Nephron progenitor cell (in vitro differentiated cells): ENCODE measurements at regions not wholly inside any gene's neighbourhood (a gene's known extent, or its start where the extent isn't known, plus 50 kb on each side); places are given as distances from the start of the nearest gene placed in this dataset.
A peak's percentile ranks its signal among the peaks of the same experiment; 100 is the strongest.

Source experiments
- DNase-seq: peaks from one replicate; pipeline ENCODE4 v3.0.0; 2021
- H3K27ac Mint-ChIP-seq: 2 replicates; pipeline ENCODE4 v1.8.0; 2021; ENCODE audit warnings: mild to moderate bottlenecking, moderate library complexity, mixed read lengths
- H3K27me3 Mint-ChIP-seq: 2 replicates; pipeline ENCODE4 v1.8.0; 2021; ENCODE audit warnings: mild to moderate bottlenecking, low read depth, mixed read lengths; ENCODE audit not compliant: poor library complexity
- H3K36me3 Mint-ChIP-seq: 2 replicates; pipeline ENCODE4 v1.8.0; 2021; ENCODE audit warnings: low read depth, mixed read lengths
- H3K4me1 Mint-ChIP-seq: 2 replicates; pipeline ENCODE4 v1.8.0; 2021; ENCODE audit warnings: mixed read lengths
- H3K4me3 Mint-ChIP-seq: 2 replicates; pipeline ENCODE4 v1.8.0; 2021; ENCODE audit warnings: mild to moderate bottlenecking, moderate library complexity, mixed read lengths
- H3K9me3 Mint-ChIP-seq: 2 replicates; pipeline ENCODE4 v1.8.0; 2021; ENCODE audit warnings: mild to moderate bottlenecking, moderate library complexity, mixed read lengths
- CTCF ChIP-seq: fragments of 200-600 bp; sonication (generic); IDR thresholded peaks from 2 replicates; pipeline ENCODE4 v1.5.0; 2021; ENCODE audit warnings: antibody characterized with exemption

- Mint-ChIP-seq H3K27me3 (no peaks in the 10 kb centered on the region), H3K4me1 (no peaks in the 10 kb centered on the region), H3K36me3 (no peaks in the 10 kb centered on the region), H3K27ac (no peak overlapping the region), H3K9me3 (no peaks in the 10 kb centered on the region), H3K4me3 (no peak overlapping the region)
- DNase-seq = no peak
- TF ChIP-seq CTCF = no peak
Measured at GRCh38 chr1:101509370-101509769, 272.6 kb downstream of the S1PR1 start.

GRCh38 chr1:101511202-101511891 lies 274.5 kb downstream of the S1PR1 start:
- H3K4me1 Mint-ChIP-seq = no peaks in the 10 kb centered on the region
- no peak overlapping the region for H3K4me3 Mint-ChIP-seq
- no peak overlapping the region for H3K27ac Mint-ChIP-seq

GRCh38 chr1:101520302-101520701 lies 283.5 kb downstream of the S1PR1 start:
- Mint-ChIP-seq H3K27me3 (no peaks in the 10 kb centered on the region), H3K36me3 (no peaks in the 10 kb centered on the region), H3K9me3 (peaks cover 2% of the 10 kb centered on the region), H3K4me3 (no peak overlapping the region), H3K27ac (no peak overlapping the region), H3K4me1 (no peaks in the 10 kb centered on the region)
- peak; percentile 29 for DNase-seq
- peak; percentile 85 for TF ChIP-seq CTCF

More at GRCh38 chr1:101511202-101511891, 274.5 kb downstream of the S1PR1 start:
- DNase-seq = no peak
- peaks cover 4% of the 10 kb centered on the region for H3K9me3 Mint-ChIP-seq
- TF ChIP-seq CTCF = no peak
- no peaks in the 10 kb centered on the region for H3K36me3 Mint-ChIP-seq
- no peaks in the 10 kb centered on the region for H3K27me3 Mint-ChIP-seq

- no peak for DNase-seq
- Mint-ChIP-seq H3K4me3 (no peak overlapping the region), H3K4me1 (peaks cover 7% of the 10 kb centered on the region), H3K27ac (no peak overlapping the region), H3K36me3 (no peaks in the 10 kb centered on the region), H3K9me3 (no peaks in the 10 kb centered on the region), H3K27me3 (no peaks in the 10 kb centered on the region)
- no peak for TF ChIP-seq CTCF
Measured at GRCh38 chr1:101522486-101522885, 285.7 kb downstream of the S1PR1 start.

- peaks cover 4% of the 10 kb centered on the region for H3K27me3 Mint-ChIP-seq
- H3K9me3 Mint-ChIP-seq = no peaks in the 10 kb centered on the region
- TF ChIP-seq CTCF = no peak
- H3K4me3 Mint-ChIP-seq = no peak overlapping the region
- no peak for DNase-seq
- peaks cover 7% of the 10 kb centered on the region for H3K4me1 Mint-ChIP-seq
- H3K27ac Mint-ChIP-seq = no peak overlapping the region
- H3K36me3 Mint-ChIP-seq = no peaks in the 10 kb centered on the region
Measured at GRCh38 chr1:101526813-101527212, 290.0 kb downstream of the S1PR1 start.

GRCh38 chr1:101532377-101532776 lies 295.6 kb downstream of the S1PR1 start:
- TF ChIP-seq CTCF = no peak
- H3K4me1 Mint-ChIP-seq = no peaks in the 10 kb centered on the region
- H3K27ac Mint-ChIP-seq = no peak overlapping the region
- H3K4me3 Mint-ChIP-seq = no peak overlapping the region
- no peaks in the 10 kb centered on the region for H3K9me3 Mint-ChIP-seq
- H3K27me3 Mint-ChIP-seq = peaks cover 4% of the 10 kb centered on the region
- no peak for DNase-seq
- no peaks in the 10 kb centered on the region for H3K36me3 Mint-ChIP-seq
